Amygdala (tissue), 56 donors: ENCODE measurements at regions not wholly inside any gene's neighbourhood (a gene's known extent, or its start where the extent isn't known, plus 50 kb on each side); places are given as distances from the start of the nearest gene placed in this dataset.

Experiments used
- DNase-seq, 56 donors: peaks; one replicate each; lab custom pipeline; 2025; lab: John Stamatoyannopoulos, UW

DNA sequence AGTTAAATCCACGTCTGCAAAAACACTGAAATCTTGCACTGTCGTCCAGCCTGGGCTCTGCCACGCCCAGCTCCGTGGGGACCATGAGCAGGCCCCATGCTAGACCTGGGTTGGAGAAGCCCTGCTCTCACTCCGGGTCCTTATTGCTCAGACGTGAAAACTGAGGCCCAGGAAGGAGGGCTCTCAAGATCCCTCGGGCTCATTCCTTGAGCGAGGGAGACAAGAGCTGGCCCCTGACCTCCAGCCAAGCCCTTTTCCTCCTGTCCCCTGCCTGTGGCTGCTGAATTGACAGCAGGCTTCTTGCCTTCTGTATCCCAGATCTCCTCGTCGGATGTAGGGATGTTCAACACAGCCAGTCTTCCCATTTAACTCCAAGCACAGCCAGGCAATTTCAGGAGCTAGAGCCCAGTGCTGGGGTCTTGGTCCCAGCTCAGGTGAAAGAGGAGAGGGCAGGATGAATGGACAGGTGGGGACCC lies 109.5 kb downstream of the CPZ start:
- no peak for DNase-seq

DNA sequence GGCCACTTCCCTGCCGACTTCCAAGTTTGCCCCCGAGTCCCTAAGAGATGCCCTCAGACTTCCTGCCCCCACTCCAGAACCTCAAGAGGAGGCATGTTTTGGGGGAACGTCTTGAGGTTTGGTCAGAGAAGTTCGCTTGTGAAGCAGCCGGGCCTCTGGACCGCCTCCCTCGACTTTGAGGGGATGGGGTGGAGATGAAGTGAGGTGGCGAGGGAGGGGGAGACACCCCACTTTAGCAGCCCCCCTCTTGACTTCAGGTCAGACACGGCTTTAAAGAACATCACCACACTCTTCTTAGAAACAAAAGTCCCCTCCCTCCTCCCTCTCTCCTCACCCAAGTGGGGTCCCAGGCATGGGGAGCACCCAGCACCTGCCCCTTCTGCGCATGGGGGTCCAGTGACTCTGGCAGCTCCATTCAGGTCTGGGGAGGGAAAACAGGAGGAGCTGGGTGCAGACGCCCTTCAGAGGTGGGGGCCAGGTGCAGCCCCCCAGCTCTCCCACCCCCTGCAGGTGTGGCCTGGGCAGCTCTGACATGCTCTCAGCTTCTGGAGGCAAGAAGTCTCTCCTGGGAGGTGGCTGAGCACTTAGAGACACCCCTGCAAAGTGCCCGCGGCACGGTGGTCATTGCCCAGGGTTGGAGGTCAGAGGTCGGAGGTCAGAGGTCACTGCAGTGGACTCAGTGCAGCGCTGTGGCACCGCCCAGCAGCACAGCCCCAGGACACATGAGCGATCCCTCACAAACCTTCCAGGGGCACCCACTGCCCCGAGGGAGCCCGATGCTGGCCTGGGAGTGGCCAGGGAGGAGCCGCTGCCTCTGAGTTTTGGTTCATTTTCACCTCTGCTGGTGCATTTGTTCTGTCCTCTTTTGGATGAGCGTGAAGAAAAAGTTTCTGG lies 108.8 kb downstream of the CPZ start:
- no peak for DNase-seq

DNA sequence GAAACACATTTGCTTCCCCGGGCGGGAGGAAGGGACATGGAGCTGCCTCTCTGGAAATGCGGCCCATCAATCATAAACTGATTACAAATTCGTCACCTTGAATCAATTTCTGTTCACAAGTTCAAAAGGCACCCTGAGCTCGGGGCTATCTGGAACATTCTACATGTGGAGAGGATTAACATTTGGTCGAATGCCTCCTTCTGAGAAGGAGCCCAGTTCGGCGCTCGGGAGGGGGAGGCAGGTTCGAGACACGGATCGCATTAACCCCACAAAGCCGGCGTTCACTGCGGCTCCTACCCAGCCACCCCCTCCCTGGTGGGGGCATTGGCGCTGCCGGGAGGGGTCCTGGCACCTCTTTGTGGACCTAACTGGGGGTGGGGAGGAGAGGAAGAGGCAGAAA lies 108.0 kb downstream of the CPZ start:
- DNase-seq = no peak

DNA sequence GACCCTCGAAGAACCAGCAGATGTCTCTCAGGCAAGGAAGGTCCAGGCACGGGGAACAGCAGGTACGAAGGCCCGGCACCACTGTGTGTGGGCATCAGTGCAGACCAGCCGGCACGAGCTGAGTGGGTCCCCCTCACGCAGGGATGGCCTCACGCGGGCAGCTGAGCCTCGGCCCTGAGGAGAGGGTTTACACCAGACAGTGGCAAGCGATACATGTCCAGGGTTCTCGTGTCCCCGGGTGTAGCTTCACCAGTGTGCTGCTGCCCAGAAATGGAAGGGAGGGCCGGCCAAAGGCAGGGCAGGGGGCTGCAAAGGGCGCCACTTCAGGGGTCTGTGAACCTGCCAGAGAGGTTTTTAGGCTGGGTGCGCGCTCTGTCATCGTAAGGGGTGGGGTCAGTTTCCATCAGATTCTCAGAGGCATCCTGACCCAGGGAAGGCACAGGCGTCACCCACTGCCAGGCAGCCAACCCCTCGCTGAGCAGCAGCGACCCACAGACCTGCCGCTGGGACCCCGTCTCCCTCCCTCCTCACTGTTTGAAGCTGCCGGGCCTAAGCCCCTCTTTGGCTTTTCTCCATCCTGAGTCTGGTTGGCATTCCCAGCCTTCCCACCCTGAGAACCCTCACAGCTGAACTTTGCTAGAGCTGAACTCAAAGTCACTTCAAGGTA lies 107.0 kb downstream of the CPZ start:
- no peak for DNase-seq

DNA sequence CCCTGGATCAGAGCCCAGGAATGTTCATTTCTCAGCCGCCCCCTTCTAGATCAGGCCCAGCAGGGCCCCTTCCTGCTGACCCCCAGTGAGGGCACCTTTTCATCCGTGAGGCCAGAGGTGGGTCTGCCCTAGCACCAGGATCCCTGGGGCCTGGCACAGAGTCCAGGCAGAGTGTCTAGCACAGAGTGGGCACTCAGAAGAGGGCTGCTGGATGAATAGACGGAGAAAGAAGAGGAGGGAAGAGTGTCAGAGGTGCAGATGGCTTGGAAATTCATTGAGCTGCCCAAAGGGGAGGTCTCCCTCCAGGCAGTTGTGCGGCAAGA lies 106.5 kb downstream of the CPZ start:
- no peak for DNase-seq

DNA sequence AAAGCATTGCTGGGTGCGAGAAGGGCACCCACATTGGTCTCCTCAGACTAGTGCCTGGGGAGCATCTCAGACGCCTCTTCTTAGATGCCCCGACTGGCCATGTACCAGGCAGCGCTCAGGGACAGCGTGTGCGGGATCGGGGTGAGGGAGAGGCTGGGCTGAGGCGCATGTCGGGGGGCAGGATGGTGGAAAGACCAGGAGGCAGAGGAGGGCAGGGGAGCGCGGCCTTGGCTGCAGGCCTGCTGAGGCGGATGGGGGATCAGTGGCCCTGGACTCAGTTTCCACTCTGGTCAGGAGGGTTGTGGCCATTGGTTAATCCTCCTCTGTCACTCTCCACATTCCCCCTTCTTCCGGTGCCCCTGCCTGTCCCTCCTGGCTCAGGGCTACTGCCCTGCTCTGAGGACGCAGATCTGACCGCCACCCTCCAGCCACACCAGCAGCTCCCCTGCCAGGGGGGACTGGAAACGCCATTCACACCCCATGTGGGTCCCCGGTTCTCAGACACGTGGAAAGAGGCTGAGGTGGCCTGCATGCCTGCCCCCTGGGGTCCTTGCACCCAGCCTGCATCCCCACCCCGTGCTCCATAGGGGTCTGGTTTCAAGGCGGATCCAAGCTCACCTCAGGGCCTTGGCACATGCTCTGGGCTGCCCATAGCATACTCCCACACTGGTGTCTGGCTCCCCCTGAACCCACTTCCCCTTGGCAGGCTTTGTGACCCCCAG lies 105.9 kb downstream of the CPZ start:
- no peak for DNase-seq

DNA sequence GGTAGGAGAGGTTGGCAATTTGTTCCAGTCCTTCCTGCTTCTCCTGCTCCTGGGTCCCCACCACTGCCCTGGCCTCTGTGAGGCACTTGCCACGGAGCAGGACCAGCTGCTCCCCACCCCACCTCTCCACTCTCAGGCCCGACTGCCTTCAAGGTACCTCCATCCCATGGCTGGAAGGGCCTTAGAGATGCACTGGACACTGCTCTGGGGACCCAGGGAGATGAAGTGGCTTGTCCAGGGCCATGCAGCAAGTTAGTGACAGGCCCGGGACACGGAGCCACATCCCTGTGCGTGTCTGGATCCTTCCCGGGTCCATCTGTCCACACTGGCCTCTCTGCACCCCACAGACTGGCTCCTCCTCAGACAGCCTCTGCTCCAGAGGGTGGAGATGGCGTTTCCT lies 105.3 kb downstream of the CPZ start:
- no peak for DNase-seq

DNA sequence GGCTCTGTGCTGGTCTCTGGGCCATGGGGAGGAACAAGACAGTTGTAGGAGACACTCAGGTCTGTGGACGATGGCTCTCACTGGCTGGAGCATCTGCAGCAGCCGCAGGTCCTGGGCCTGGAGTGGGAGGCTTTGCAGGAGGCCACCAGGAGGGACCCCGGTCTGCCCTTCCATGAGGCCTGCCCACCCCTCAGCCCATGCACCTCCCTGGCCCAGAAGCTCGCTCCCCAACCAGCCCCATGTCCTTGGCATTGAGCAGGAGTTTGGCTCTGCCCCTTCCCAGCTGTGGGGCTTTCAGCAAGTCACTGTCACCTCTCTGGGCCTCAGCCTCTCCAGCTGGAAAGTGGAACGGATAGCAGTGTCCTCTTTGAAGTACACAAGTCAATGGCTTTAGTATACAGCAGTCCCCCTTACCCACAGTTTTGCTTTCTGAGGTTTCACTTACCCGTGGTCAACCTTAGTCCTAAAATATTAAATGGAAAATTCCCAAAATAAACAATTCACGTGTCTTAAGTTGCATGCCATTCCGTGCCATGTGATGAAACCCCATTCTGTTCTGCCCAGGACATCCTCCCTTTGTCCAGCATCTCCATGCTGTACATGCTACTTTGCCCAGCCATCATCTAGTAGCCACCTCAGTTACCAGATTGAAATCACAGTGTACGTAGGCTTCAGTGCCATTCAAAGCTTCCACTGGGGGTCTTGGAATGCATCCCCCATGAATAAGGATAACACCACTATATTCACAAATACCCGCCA lies 104.0 kb downstream of the CPZ start:
- no peak for DNase-seq

DNA sequence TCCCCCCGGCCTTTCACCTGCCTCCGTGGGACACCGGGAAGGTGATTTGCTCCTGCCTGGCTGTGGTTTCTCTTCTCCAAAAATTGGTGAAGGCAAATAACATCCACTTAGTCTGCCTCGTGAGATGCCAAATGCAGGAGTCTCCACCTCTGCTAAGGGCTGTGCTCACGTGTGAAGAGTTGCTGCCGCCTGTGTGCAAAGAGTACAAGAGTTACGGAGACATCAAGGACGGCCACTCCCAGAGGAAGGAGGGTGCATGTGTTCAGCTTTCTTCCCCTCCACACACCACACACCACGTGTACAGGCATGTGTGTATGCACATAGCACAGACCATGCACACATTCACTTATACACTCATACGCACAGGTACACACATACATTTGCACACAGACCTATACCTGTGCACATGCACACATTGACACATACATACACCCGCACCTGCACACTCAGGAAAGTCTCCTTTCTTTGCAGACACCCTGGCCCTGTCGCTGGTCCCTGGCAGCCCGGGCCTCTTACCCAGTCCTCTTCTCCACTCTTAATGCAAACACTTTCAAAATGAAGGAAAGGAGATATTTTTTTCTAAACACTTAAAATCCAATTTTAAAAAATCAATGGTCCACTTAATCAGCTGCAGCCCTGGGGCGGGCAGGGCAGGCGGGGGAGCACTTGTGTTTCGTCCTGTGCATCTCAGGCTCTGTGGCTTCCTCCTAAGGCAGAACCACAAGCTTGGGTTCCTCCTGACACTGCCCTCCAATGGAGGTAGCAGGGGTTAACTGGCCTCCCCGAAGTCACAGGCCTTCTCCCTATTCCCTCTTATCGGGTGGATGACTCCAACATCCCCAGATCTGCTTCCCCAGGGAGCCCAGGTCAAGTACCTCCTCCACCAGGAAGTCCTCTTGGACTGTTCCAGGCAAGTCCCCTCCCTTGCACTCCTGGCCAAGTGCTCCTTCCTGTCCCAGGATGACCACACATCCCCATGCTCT lies 103.0 kb downstream of the CPZ start:
- DNase-seq = no peak

DNA sequence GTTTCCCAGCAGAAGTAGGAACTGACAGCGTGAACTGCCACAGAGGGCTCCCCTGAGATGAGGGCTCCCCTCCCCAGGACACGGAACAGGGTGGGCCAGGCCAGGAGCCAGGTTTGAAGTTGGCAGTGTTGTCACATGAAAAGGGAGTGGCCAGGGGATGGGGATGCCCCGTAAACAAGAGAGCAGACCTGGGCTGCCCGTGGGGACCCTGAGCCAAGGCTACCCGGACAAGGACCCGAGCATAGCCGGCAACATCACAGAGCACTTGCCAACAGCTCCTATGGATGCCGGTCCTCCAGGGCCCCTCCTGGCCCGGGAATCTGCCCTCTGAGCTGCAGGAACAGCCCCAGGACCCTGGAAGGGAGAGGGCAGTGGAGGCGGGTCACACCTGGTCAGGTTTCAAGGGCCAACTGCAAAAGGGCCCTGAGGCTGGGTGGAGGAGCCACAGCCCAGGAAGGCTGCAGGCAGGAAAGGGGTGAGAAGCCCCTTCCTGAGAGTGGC lies 102.1 kb downstream of the CPZ start:
- DNase-seq = no peak

DNA sequence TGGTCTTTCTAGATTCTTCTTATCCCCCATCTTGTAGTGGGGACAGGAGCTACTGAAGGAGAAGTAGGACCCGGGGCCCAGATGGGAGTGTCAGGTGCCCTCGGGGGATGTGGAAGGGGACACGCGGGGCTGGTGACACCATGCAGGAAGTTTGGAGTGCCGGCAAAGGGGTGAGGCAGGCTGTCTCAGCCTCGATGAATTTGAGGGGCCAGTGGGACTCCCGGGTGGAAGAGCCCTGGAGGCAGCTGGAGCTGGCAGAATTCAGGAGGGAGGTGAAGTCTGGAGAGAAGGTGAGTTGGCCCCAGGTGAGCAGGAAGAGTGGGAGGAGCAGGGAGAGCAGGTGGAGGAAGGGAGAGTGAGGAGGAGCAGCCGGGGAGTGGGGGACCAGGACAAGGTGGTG lies 101.7 kb downstream of the CPZ start:
- DNase-seq = no peak

DNA sequence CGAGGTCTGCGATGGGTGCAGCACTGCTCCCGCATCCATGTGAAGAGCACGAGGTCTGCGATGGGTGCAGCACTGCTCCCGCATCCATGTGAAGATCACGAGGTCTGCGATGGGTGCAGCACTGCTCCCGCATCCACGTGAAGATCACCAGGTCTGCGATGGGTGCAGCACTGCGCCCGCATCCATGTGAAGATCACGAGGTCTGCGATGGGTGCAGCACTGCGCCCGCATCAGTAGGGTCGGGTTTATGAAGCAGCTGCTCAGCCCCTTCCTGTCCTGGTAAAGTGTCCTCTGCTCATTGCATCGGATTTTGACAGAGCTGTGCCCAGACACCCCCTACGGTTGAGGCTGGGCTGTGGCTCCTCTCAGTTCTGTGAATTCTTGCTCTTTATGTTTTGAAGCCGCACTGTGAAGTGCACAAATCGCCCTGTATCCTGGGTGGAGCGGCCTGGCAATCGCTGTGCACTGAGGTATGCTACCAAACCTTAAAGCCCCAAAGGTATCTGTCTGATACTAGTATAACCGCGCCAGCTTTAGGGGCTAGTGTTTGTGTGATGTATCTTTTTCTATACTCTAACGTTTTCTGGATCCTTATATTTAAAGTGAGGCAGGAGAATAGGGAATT lies 98.7 kb downstream of the CPZ start:
- no peak for DNase-seq

DNA sequence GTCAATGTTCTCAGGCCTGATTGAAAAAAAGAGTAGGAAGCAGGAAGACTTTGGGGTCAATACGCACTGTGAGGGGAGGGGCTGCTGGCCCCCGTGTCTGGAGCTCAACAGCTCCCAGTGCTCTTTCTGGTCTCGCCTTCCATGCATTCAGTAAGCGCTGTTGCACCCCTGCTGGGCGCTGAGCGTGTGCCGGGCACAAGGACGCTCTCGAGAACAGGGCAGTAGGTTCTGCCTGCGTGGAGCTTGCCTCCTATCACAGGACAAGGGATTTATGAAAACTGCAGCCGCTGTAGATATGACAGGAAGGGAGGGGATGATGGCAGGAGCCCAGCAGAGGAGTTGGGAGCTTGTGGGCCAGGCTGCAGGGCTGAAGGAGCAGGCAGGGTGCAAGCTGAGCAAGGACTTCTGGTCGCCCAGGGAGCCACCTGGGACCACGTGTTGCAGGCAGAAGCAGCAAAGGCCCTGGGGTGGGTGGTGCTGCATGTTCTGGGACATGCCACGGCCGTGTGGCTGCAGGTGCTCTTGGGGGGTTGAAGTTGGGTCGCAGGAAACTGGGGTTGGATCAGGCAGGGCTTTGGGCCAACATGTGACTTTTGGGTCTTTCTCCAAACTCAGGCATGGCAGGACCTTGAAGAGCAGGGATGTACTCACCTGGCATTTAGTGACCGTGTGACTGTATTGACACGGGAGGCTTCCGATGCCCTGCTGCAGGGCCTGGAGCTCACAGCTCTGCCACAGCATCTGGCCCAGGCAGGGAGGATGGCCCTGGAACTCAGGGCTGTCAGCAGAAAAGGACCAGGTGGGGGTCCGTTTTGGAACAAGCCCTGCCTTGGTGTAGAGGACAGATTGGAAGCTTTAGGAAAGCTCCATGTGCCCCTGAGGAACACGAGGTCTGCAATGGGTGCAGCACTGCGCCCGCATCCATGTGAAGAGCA lies 97.9 kb downstream of the CPZ start:
- DNase-seq = no peak

DNA sequence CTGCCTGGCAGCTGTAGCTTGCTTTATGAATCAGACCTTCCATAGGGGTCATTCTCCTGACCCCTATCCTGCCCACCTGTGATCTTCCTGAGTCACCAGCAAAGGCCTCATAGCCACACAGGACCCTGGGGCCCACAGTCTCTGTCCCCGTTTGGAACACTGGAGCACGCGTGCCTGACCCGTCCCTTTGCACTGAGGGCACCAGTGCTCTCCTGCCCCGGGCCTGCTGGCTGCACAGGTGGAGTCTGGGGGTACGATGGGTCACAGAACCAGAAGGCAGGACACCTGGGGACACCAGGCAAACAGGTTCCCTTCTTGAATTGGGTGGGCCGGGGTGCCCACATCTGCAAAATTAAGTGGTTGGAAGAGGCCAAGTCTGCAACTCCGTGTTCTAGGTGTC lies 97.2 kb downstream of the CPZ start:
- DNase-seq = no peak

DNA sequence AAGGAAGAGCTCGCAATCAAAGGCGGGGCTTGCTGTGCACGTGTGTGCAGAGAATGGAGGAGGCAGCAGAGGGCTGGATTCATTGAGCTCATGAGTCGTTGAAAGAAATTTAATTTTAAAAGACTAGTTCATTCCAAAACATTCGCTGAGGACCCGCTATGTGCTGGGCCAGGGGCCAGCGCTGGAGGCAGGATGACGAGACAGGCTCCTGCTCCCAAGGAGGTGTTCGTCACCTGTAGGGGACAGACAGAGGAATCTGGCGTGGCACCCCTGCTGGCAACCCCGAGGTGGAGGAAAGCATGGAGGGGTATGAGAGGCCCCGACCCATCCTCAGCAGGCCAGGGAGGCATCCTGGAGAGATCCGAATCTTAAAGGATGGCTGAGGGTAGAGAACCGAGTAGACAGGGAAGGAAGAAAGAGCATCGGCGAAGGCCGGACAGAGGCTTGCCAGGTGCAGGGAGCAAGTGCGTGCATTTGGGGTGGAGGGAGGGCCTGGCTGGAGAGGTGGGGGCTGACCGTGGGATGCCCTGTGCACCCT lies 96.4 kb downstream of the CPZ start:
- DNase-seq = no peak

DNA sequence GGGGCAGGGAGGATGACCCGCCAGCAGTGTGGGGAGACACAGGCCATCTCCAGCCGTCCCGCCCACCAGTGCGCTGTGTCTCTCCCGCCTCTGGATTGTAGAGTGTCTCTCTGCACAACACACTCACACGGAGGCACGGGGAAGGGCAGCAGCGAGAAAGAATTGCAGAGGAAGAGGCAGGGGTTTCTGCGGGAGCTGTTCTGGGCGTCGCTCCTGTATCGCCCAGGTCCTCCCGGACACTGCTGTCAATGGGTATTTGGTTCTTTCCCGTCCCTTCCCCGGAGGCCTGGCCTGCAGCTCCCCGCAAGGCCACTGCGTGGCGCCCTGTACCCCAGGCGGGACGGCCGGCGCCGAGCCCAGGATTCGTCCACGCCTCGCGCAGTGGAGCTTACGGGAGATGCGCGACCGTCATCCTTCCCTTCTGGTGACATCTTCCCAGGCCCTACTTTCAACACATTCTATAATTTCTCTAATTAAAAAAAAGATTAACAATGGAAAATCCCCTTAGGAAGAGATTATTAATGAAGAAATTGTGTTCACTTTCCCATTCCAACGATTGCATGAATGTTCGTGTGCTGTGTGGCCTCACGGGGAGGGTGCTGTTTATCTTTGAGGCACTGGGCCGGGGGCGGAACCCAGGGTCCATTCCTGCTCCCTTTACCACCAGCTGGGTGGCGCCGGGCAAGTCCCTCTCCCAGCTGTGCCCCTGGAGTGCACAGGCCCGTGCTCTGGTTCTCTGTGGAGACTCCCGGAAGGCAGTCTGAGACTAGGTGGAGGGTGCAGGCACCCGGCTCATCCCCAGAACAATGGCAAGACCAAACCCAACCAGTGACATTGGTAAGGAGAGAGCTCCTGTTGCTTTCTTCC lies 95.7 kb downstream of the CPZ start:
- DNase-seq = peak in 26 of 56 donors; percentile 3 to 64 (median 15)
